Osteoblast (primary cell): ENCODE measurements at regions not wholly inside any gene's neighbourhood (a gene's known extent, or its start where the extent isn't known, plus 50 kb on each side); places are given as distances from the start of the nearest gene placed in this dataset.

Source experiments
- DNase-seq: peaks from one replicate; pipeline ENCODE4 v3.0.0; 2011; ENCODE audit warnings: low spot score, mixed read lengths; ENCODE audit not compliant: insufficient read length; ENCODE audit errors: missing footprints
- H2AFZ ChIP-seq: 2 replicates; pipeline ENCODE4 v1.6.0; 2011; ENCODE audit warnings: mild to moderate bottlenecking, low read length
- H3K27ac ChIP-seq: 2 replicates; pipeline ENCODE4 v1.5.1; 2011; ENCODE audit warnings: mild to moderate bottlenecking, low read depth, low read length, moderate library complexity
- H3K27me3 ChIP-seq: 2 replicates; pipeline ENCODE4 v1.6.0; 2012; ENCODE audit warnings: mild to moderate bottlenecking, control low read depth, inconsistent platforms, low read length, moderate library complexity; ENCODE audit not compliant: insufficient read depth
- H3K36me3 ChIP-seq: 2 replicates; pipeline ENCODE4 v1.5.1; 2011; ENCODE audit warnings: mild to moderate bottlenecking, low read length, control low read depth, moderate library complexity; ENCODE audit not compliant: insufficient read depth
- H3K4me1 ChIP-seq: 2 replicates; pipeline ENCODE4 v1.5.1; 2011; ENCODE audit warnings: mild to moderate bottlenecking, low read length, control low read depth, moderate library complexity; ENCODE audit not compliant: insufficient read depth
- H3K4me2 ChIP-seq: 2 replicates; pipeline ENCODE4 v1.6.0; 2011; ENCODE audit warnings: mild to moderate bottlenecking, low read length; ENCODE audit not compliant: insufficient read depth
- H3K4me3 ChIP-seq: fragments of 200-600 bp; sonication (generic); 3 replicates; pipeline ENCODE4 v1.5.1; 2012; ENCODE audit warnings: mild to moderate bottlenecking, low read length, inconsistent platforms; ENCODE audit not compliant: insufficient read depth
- H3K79me2 ChIP-seq: 2 replicates; pipeline ENCODE4 v1.6.0; 2012; ENCODE audit warnings: mild to moderate bottlenecking, low read length, control low read depth, inconsistent platforms; ENCODE audit not compliant: insufficient read depth
- H3K9me3 ChIP-seq: 2 replicates; pipeline ENCODE4 v1.5.1; 2011; ENCODE audit warnings: low read depth, low read length, control low read depth
- H4K20me1 ChIP-seq: 2 replicates; pipeline ENCODE4 v1.6.0; 2012; ENCODE audit warnings: mild to moderate bottlenecking, low read length, control low read depth; ENCODE audit not compliant: insufficient read depth
- TF ChIP-seq, protein P1 (sequence below): IDR thresholded peaks from 2 replicates; pipeline ENCODE4 v1.5.1; 2011; ENCODE audit warnings: mild to moderate bottlenecking, low read depth, low read length, moderate library complexity; ENCODE audit errors: extremely low read depth

DNA sequence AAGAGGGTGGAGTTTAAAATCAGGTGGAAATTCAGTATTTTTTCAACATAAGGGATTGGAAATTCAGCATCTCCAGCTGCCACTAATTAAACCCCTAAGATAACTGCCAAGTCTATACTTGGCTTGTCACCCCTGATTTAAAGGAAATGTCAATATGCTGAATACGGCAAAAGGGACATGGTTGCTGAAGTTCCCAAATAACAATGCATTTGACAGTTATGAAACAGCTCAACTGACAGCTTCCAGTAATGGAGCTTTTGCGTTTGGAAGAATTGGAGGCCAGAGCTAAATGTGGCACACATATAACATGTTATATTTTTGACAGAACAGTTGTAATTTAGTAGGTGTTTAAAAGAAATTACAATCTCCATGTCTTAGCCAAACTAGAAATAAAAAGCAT lies 1867.9 kb upstream of the LRRTM1 start:
- Histone ChIP-seq H3K4me1 (no peaks in the 10 kb centered on the region), H3K9me3 (no peaks in the 10 kb centered on the region), H3K4me3 (no peak overlapping the region), H3K36me3 (no peaks in the 10 kb centered on the region), H4K20me1 (no peaks in the 10 kb centered on the region), H3K27me3 (no peaks in the 10 kb centered on the region), H3K4me2 (no peak overlapping the region), H2AFZ (no peak overlapping the region), H3K79me2 (no peaks in the 10 kb centered on the region), H3K27ac (no peak overlapping the region)
- no peak for DNase-seq
- TF ChIP-seq, protein P1, sequence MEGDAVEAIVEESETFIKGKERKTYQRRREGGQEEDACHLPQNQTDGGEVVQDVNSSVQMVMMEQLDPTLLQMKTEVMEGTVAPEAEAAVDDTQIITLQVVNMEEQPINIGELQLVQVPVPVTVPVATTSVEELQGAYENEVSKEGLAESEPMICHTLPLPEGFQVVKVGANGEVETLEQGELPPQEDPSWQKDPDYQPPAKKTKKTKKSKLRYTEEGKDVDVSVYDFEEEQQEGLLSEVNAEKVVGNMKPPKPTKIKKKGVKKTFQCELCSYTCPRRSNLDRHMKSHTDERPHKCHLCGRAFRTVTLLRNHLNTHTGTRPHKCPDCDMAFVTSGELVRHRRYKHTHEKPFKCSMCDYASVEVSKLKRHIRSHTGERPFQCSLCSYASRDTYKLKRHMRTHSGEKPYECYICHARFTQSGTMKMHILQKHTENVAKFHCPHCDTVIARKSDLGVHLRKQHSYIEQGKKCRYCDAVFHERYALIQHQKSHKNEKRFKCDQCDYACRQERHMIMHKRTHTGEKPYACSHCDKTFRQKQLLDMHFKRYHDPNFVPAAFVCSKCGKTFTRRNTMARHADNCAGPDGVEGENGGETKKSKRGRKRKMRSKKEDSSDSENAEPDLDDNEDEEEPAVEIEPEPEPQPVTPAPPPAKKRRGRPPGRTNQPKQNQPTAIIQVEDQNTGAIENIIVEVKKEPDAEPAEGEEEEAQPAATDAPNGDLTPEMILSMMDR, result no peak

DNA sequence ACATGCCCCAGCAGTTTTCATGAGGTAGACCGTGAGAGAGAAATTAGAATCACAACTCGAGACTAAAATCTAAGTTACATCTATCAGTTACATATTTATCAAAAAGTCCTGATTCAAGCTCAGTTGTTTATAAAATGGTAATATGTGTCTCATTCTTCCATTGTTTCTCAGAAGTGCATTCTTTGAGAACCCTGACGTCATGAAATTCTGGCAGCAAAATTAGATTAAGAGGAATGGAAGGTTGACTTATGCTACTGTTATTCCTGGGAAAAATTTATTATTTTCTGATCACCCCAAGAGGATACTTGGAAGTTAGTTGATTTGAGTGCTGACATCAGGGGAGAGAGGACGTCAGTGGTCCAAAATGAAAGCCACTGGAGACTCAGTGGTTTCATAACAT lies 1864.8 kb upstream of the LRRTM1 start:
- H3K79me2 ChIP-seq, result no peaks in the 10 kb centered on the region
- TF ChIP-seq, protein P1, result no peak
- no peaks in the 10 kb centered on the region for H3K27me3 ChIP-seq
- H3K4me1 ChIP-seq, result no peaks in the 10 kb centered on the region
- H3K36me3 ChIP-seq, result no peaks in the 10 kb centered on the region
- H4K20me1 ChIP-seq, result no peaks in the 10 kb centered on the region
- no peak for DNase-seq
- no peak overlapping the region for H2AFZ ChIP-seq
- no peaks in the 10 kb centered on the region for H3K9me3 ChIP-seq
- H3K4me2 ChIP-seq, result no peak overlapping the region
- no peak overlapping the region for H3K4me3 ChIP-seq
- H3K27ac ChIP-seq, result no peak overlapping the region

DNA sequence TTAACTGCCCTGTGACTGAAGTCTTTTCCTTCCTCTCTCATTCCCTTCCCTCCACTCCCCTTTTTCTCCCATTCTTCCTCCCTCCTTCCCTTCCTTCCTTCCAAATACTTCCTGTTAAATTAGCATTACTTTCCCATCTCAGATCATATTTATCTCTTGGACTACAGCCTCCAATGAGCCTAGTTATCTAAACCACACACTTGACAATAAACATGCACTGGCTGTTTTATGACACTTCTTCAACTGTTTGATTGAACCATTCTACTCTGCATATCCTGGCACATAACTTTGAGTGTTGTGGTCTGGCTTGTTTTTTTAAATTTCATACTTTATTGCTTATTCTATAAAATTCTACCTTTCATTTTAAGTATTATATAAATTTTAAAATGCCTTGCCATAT lies 1860.8 kb upstream of the LRRTM1 start:
- TF ChIP-seq, protein P1, result no peak
- no peak overlapping the region for H2AFZ ChIP-seq

DNA sequence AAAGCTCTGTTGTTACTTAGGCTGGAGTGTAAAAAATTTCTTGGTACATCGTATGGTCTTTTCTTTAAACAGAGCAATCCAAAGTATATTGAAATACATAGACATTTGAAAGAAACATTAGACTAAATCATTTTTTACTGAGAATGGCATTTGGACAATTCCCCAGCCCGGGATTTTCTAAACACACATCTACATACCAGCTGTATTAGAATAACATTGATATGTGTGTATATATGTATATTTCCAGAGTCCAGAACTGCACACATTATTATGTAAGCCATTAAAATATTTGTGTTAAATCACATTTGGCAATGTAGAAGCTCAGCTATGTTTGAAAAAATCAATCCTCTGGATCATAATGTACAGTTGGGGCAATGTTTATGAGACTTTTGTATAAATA lies 1853.6 kb upstream of the LRRTM1 start:
- H3K36me3 ChIP-seq, result no peaks in the 10 kb centered on the region
- H2AFZ ChIP-seq, result no peak overlapping the region
- H3K4me3 ChIP-seq, result no peak overlapping the region
- H3K4me1 ChIP-seq, result no peaks in the 10 kb centered on the region
- no peak for DNase-seq
- H3K9me3 ChIP-seq, result peaks cover 2% of the 10 kb centered on the region
- TF ChIP-seq, protein P1, result no peak
- no peak overlapping the region for H3K4me2 ChIP-seq
- H3K27ac ChIP-seq, result no peak overlapping the region
- no peaks in the 10 kb centered on the region for H4K20me1 ChIP-seq
- no peaks in the 10 kb centered on the region for H3K27me3 ChIP-seq
- no peaks in the 10 kb centered on the region for H3K79me2 ChIP-seq

More for the DNA sequence above, 1860.8 kb upstream of the LRRTM1 start:
- Histone ChIP-seq H3K4me1 (no peaks in the 10 kb centered on the region), H3K27ac (no peak overlapping the region), H3K36me3 (no peaks in the 10 kb centered on the region), H3K79me2 (no peaks in the 10 kb centered on the region), H3K27me3 (no peaks in the 10 kb centered on the region), H3K4me2 (no peak overlapping the region), H3K9me3 (peaks cover 2% of the 10 kb centered on the region), H3K4me3 (no peak overlapping the region), H4K20me1 (no peaks in the 10 kb centered on the region)
- no peak for DNase-seq
